Right lung (tissue), 2 donors: ENCODE measurements at regions not wholly inside any gene's neighbourhood (a gene's known extent, or its start where the extent isn't known, plus 50 kb on each side); places are given as distances from the start of the nearest gene placed in this dataset.
"Not testable (repeated sequence)": the region's sequence is repeated elsewhere in the genome, so short reads cannot be mapped to it uniquely, and the experiment has no call there.

ENCODE experiments used
- DNase-seq, 2 donors: peaks; one replicate each; pipeline ENCODE4 v3.0.0-alpha.2; 2013

DNA sequence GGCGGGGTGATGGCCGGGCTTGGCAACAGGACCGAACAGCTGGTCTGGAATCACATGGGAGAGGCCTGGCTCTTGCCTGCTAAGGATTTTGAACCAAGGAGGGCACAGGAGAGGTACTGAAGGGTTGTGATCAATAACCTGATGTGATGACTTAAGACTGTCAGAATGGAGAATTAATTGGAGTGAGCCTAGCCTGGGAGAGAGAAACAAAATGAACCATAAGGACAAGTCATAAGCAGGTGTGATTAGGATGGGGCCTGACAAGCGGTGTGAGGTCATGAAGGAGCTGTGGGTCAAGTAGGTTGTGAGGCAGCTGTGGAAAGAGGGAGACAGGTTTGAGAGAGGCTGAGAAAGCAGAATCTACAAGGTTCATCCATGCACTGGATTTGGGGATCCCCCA is 104.6 kb downstream of the MED10 start:
- no peak for DNase-seq

GRCh38 chr5:6273090-6273735 is 105.1 kb downstream of the MED10 start:
- DNase-seq: no peak

DNA sequence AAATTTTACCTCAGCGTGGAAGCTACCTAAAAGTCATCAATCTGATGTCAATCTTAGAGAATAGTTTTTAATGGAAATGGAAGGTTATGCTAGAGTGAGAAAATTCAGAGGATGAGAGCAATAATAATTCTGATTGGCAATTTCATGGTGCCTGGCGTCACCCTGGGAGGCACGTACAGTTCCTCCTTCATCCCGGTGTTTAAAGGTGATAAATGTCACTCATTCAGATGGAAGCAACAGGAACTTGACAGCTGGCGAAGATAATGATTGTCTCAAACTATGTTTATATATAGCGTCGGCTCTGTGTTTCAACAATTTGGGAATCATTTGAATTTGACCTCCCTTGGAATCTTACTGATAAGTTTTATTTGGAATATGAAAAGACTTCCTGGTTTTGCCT is 108.4 kb downstream of the MED10 start:
- DNase-seq: no peak

- DNase-seq: no peak
Observed at GRCh38 chr5:6266671-6267197, 111.6 kb downstream of the MED10 start.

- no peak for DNase-seq
Observed at GRCh38 chr5:6264394-6264793, 114.0 kb downstream of the MED10 start.

DNA sequence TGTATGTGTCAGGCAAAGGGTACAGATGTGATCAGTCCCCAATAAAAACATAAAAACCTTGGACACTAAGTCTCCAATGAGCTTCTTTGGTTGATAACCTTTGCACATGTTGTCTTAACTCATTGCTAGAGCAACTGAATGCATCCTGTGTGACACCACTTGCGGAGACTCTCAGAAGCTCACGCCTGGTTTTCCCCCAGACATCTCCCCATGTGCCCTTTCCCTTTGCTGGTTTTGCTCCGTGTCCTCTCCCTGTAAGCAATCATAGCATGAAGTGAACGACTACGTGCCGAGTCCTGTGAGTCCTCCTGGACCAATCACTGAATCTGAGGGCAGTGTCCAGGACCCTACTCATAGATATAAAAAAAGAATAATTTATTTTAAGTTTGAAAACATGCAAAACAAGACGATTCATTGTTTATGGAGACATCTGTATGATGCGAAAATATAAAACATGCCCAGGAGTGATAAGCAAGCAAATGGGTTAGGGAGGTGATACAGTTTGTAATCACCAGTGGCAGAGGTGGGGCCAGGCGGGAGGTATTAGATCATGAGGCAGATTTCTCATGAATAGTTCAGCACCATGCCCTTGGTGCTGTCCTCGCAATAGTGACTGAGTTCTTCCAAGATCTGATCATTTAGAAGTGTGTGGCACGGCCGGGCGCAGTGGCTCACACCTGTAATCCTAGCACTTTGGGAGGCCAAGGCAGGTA is 115.5 kb downstream of the MED10 start:
- DNase-seq: no peak

DNA sequence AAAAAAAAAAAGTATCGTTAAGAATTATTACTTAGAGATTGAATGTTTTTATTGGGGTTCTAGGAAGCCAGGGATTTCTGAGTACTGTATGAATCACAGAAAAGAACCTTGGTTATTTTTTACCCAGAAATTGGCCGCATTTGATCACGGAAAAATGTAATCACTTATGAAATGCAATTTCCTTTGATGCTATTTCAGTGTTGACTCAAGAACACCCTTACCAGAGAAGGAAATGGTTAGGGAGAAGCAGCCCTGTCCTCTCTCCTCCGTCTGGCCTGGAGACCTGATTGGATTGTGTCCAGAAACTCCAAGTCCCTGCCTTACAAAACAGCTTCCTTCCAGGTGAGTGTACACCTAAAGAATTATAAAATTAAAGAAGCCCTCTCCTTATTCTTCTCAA is 116.7 kb downstream of the MED10 start:
- no peak for DNase-seq

- no peak for DNase-seq
Observed at GRCh38 chr5:6261256-6261655, 117.1 kb downstream of the MED10 start.

- no peak for DNase-seq
Observed at GRCh38 chr5:6260846-6261245, 117.5 kb downstream of the MED10 start.

- DNase-seq: no peak
Observed at GRCh38 chr5:6256901-6257300, 121.4 kb downstream of the MED10 start.

DNA sequence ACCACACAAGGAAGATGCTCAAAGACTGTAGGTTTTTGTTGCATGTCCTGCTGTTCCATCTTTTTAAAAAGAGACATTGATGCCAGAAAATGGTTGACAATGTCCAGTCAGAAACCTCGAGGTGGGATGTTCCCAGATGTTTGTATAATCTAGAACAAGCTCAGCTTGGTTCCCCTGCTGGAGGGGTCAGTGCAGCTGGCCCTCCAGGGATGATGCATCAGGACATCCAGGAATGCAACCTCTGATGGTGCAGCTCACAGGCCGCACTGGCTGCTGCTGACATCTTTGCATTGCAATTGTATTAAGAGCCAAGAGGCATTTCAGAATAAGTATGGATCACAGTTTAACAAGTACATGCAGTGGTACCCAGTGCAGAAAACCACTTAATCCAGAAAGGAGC is 122.4 kb downstream of the MED10 start:
- DNase-seq: no peak

DNA sequence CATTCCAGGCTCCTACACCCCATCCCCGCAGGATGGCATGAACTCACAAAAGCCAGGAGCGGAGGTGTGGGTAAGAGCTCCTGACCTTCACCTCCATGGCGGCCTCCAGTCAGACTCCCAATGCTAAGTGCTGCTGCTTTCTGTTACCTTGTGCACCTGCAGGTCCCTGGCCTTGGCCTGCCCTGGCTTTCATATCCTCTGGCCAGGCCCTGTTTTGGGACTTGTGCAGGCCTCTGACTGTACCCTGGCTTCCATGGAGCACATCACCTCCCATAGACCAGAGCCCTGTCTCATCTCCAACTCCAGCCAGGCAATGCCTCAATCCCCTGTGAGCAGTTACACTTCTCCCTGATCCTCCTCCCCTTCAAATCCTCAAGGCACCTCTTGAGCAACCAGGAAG is 124.5 kb downstream of the MED10 start:
- no peak for DNase-seq

DNA sequence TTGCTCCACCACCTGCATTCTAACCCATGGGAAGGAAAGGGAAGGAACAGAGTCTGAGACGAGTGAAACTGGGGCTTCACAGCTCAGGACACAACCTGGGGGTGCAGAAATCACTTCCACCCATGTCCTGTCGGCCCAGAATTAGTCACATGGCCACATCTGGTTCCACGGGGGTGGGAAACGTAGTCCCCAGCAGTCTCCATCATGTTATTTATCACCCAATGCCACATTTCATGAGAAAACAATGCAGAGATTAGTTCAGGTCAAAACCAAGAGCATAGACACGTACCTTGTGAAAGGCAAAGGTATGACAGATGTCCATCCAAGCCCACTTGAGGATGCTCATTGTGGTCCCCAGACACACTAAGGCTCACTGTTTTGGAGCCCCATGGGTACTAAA is 125.1 kb downstream of the MED10 start:
- no peak for DNase-seq

DNA sequence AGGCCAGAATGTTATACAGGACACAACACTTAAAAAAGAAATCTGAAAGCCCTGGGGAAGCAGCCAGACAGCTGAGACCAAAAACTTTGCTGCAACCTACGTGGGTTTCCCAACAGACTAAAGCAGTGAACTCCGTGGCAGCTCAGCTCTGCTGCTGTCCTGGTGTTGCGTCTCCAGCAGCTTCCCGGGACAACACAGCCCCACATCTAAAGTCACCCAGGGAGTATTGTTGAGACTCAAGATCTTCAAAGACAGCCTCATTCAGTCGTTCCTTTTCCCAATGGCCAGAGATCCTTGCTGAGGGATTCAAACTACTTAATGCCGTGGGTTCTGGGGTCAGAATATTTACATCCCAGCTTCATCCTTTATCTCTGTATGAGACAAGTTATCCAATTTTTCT is 125.8 kb downstream of the MED10 start:
- DNase-seq: no peak

GRCh38 chr5:6251565-6252102 is 126.7 kb downstream of the MED10 start:
- no peak for DNase-seq

GRCh38 chr5:6250121-6250520 is 128.2 kb downstream of the MED10 start:
- DNase-seq: no peak

GRCh38 chr5:6248132-6248531 is 130.2 kb downstream of the MED10 start:
- no peak for DNase-seq

DNA sequence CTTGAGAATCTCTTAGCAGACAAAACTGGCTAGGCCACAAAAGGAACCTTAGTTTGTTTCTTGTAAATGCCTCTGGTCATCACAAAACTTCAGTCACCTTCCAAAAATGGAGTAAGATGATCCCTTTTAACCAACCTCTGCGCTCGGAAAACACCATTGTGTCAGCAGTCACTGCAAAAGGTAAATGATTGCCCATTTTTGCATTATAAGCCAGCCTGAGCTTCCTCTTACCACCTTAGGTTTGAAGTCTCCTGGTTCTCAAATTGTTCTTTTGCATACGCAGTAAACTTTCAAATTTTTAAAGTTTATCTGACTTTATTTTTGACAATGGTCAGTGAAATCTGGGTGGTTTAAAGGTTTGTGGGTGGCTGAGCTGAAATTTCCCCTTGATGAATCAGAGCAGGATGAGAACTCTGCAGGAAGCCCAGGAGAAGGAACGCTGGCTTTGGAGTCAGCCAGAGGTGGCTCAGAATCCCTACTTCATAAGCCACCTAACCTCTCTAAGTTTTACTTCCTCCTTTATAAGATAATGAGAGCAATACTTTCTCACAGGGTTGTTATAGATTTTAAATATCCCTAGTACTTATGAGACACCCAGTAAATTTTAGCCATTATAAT is 131.4 kb downstream of the MED10 start:
- no peak for DNase-seq

- DNase-seq: no peak
Observed at GRCh38 chr5:6244339-6244714, 134.0 kb downstream of the MED10 start.

DNA sequence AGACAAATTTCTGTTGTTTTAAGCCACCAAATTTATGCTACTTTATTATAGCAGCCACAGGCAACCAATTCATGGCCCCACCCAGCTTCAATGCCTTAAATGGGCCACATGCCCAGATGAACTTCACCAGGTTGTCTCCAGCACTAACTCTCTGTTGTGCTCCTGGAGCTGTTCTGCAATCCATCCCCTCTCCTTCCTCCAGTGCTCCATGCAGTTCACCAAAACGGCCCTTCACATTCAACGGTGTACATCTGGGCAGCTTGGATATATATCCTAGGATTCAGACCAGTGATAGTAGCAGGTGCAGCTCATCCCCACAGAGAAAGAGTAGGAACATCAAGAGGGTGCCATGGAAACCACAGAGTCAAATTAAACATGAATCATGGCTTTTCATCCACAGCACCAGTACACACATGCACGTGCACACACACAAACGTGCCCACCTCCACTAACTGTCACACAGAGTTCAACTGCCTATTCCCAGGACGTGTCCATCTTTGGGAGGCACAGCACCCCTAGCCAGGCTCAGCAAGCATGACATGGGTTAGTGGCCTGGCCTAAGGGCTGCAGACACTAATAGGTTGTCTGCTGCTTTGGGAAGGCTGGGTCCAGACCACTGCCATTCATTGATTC is 134.5 kb downstream of the MED10 start:
- DNase-seq: no peak

- DNase-seq: not testable (repeated sequence)
Observed at GRCh38 chr5:6241056-6241455, 137.3 kb downstream of the MED10 start.

DNA sequence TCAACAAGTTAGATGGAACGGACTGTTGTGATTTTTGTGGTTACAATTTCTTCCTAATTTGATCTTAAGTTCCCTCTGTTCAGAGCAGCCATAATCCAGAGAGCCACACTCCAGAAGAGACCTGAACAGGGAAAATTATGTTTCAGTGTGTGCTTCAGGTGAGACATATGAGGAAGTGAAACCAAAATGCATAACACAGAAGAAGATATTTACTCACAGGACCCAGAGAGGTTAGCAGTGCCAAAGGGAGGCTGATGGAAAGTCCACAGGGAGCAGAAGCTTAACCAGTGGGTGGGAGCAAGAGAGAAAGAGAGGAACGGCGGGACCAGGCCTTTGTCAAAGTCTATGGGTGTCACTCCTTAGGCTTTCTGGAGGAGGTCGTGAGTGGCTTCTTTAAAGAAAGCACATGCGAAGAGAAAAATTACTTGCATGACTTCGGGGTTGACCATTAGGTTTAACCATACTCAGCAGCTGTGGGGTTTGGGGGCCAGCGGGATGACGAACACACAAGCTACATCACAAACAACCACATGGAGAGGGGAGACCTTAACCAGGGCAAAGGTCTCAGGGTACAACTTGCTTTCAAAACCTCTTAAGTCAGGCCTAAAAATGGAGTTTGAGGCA is 141.4 kb downstream of the MED10 start:
- no peak for DNase-seq
